CD8-positive, alpha-beta memory T cell (primary cell): ENCODE measurements at regions not wholly inside any gene's neighbourhood (a gene's known extent, or its start where the extent isn't known, plus 50 kb on each side); places are given as distances from the start of the nearest gene placed in this dataset.

Experiments
- CTCF ChIA-PET: fragments of 350-600 bp; sonication (Branson Sonifier 250); formaldehyde crosslinking; loops from one replicate; lab custom pipeline; 2021; ENCODE audit warnings: antibody characterized with exemption; lab: Charles Lee
- POLR2A ChIA-PET: fragments of 350-600 bp; sonication (Branson Sonifier 250); formaldehyde crosslinking; loops from one replicate; lab custom pipeline; 2021; ENCODE audit warnings: antibody characterized with exemption; lab: Charles Lee
- DNase-seq, 5 donors: peaks; one replicate each; pipeline versions ENCODE4 v3.0.0 to v3.0.0-alpha.2; 2020 to 2022; ENCODE audit warnings: mixed read lengths in 1 of 5
- H3K27ac ChIP-seq: one replicate; pipeline ENCODE4 v1.7.0; 2013; ENCODE audit warnings: low read depth, mild to moderate bottlenecking, low read length, moderate library complexity
- H3K27me3 ChIP-seq: 2 replicates; pipeline ENCODE4 v1.7.0; 2013; ENCODE audit warnings: low read length, mild to moderate bottlenecking; ENCODE audit not compliant: insufficient read depth, poor library complexity, severe bottlenecking
- H3K36me3 ChIP-seq: 2 replicates; pipeline ENCODE4 v1.7.0; 2013; ENCODE audit warnings: mild to moderate bottlenecking, low read length, moderate library complexity; ENCODE audit not compliant: insufficient read depth
- H3K4me1 ChIP-seq: 2 replicates; pipeline ENCODE4 v1.7.0; 2013; ENCODE audit warnings: mild to moderate bottlenecking, low read length, moderate library complexity; ENCODE audit not compliant: insufficient read depth
- H3K4me3 ChIP-seq: 2 replicates; pipeline ENCODE4 v1.7.0; 2013; ENCODE audit warnings: mild to moderate bottlenecking, low read length
- H3K9me3 ChIP-seq: 2 replicates; pipeline ENCODE4 v1.7.0; 2013; ENCODE audit warnings: mild to moderate bottlenecking, low read length
- H3K27ac Mint-ChIP-seq, 8 donors: one replicate each; pipeline ENCODE4 v1.8.0; 2020 to 2021; ENCODE audit warnings: mixed read lengths in 8 of 8, mild to moderate bottlenecking in 6 of 8, inconsistent platforms in 3 of 8, moderate library complexity in 3 of 8
- H3K27me3 Mint-ChIP-seq, 2 donors: one replicate each; pipeline ENCODE4 v1.8.0; 2020 to 2021; ENCODE audit warnings: mixed read lengths in 2 of 2, mild to moderate bottlenecking in 1 of 2, moderate library complexity in 1 of 2
- H3K36me3 Mint-ChIP-seq, 3 donors: one replicate each; pipeline ENCODE4 v1.8.0; 2020 to 2021; ENCODE audit warnings: mixed read lengths in 3 of 3, inconsistent platforms in 1 of 3, mild to moderate bottlenecking in 1 of 3
- H3K4me1 Mint-ChIP-seq, 3 donors: one replicate each; pipeline ENCODE4 v1.8.0; 2020 to 2021; ENCODE audit warnings: mixed read lengths in 3 of 3, inconsistent platforms in 1 of 3, mild to moderate bottlenecking in 1 of 3
- H3K4me3 Mint-ChIP-seq, 7 donors: one replicate each; pipeline ENCODE4 v1.8.0; 2020 to 2021; ENCODE audit warnings: mixed read lengths in 7 of 7, mild to moderate bottlenecking in 6 of 7, moderate library complexity in 4 of 7, inconsistent platforms in 2 of 7
- H3K9me3 Mint-ChIP-seq, 5 donors: one replicate each; pipeline ENCODE4 v1.8.0; 2020 to 2022; ENCODE audit warnings: mixed read lengths in 5 of 5, mild to moderate bottlenecking in 3 of 5, moderate library complexity in 2 of 5, inconsistent platforms in 1 of 5

DNA sequence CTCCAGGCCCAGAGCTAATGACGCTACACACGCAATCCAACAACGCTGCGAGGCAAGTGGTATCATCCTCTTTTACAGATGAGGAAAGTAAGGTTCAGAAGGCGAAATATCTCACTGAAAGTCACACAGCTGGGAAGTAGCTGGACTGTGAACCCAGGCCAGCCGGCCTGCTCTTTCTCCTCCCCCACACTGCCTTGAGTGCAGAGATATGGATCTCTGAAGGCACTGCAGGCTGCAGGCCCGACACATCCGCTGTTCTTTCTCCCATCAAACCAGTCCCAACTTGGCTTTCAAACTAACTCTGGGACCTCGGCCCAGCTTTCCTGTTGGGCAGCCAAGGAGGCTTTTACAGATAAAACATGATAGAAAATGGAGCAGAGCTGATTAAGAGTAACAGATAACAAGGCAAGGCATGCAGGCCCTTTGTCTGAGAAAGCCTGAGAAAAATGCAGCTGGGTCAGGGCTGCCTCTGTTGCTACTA is 64.0 kb upstream of the PTPRJ start:
- Mint-ChIP-seq H3K27me3 (no peaks in the 10 kb centered on the region), H3K4me3 (peak overlapping the region in 1 of 7 donors; percentile 12), H3K36me3 (no peaks in the 10 kb centered on the region), H3K27ac (peak overlapping the region in 6 of 8 donors; percentile 20 to 90 (median 71)), H3K9me3 (no peaks in the 10 kb centered on the region), H3K4me1 (peaks cover 62 to 64% (median 63%) of the 10 kb centered on the region in 3 donors)
- Histone ChIP-seq H3K36me3 (no peaks in the 10 kb centered on the region), H3K4me1 (peaks cover 55% of the 10 kb centered on the region), H3K27me3 (no peaks in the 10 kb centered on the region), H3K4me3 (no peak overlapping the region), H3K9me3 (no peaks in the 10 kb centered on the region), H3K27ac (peak overlapping the region; percentile 29)
- POLR2A ChIA-PET: no interaction called here
- CTCF ChIA-PET: interaction anchor here (0.7 kb wide), 1 partner anchor 95 kb away, joined by 3 read pairs; no protein-coding TSS in a partner anchor
- DNase-seq: no peak

GRCh38 chr11:47915783-47916182 is 64.6 kb upstream of the PTPRJ start:
- H3K9me3 Mint-ChIP-seq: no peaks in the 10 kb centered on the region
- H3K27ac ChIP-seq: no peak overlapping the region
- no peaks in the 10 kb centered on the region for H3K36me3 ChIP-seq
- no peak for DNase-seq
- no peaks in the 10 kb centered on the region for H3K27me3 ChIP-seq
- peaks cover 56 to 58% (median 57%) of the 10 kb centered on the region in 3 donors for H3K4me1 Mint-ChIP-seq
- no peaks in the 10 kb centered on the region for H3K36me3 Mint-ChIP-seq
- ChIA-PET POLR2A (no interaction called here), CTCF (no interaction called here)
- H3K9me3 ChIP-seq: no peaks in the 10 kb centered on the region
- peak overlapping the region; percentile 36 to 96 (median 74) for H3K27ac Mint-ChIP-seq
- H3K27me3 Mint-ChIP-seq: no peaks in the 10 kb centered on the region
- H3K4me1 ChIP-seq: peaks cover 49% of the 10 kb centered on the region
- H3K4me3 ChIP-seq: no peak overlapping the region
- H3K4me3 Mint-ChIP-seq: peak overlapping the region in 4 of 7 donors; percentile 15 to 45 (median 32)

- Mint-ChIP-seq H3K4me3 (peak overlapping the region in 5 of 7 donors; percentile 3 to 45 (median 26)), H3K9me3 (no peaks in the 10 kb centered on the region), H3K4me1 (peaks cover 52 to 53% (median 53%) of the 10 kb centered on the region in 3 donors), H3K27ac (peak overlapping the region; percentile 36 to 96 (median 74)), H3K36me3 (no peaks in the 10 kb centered on the region), H3K27me3 (no peaks in the 10 kb centered on the region)
- H3K9me3 ChIP-seq: no peaks in the 10 kb centered on the region
- H3K4me1 ChIP-seq: peaks cover 44% of the 10 kb centered on the region
- DNase-seq: peak in 1 of 5 donors; percentile 7
- H3K27me3 ChIP-seq: no peaks in the 10 kb centered on the region
- no peak overlapping the region for H3K27ac ChIP-seq
- H3K36me3 ChIP-seq: no peaks in the 10 kb centered on the region
- ChIA-PET POLR2A (no interaction called here), CTCF (no interaction called here)
- H3K4me3 ChIP-seq: peak overlapping the region; percentile 20
Measured at GRCh38 chr11:47915374-47915773, 65.0 kb upstream of the PTPRJ start.

DNA sequence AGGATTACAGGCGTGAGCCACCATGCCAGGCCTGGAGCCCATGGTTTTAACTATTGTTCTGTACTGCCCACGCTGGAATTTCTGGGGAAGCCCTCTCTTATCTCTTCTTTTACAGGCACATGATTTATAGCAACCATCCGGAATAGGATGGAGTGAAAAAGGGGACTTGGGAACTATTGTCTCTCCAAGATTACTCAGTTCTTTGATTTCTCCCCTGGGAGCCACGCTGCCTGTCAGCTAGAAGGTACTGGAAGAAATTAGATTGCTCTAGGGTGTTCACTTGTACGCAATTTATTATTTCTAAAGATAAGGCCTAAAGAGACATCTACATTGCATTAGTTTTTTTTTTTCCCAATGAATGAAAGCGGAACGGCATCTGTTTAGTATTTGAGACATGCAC is 65.6 kb upstream of the PTPRJ start:
- no peaks in the 10 kb centered on the region for H3K36me3 Mint-ChIP-seq

DNA sequence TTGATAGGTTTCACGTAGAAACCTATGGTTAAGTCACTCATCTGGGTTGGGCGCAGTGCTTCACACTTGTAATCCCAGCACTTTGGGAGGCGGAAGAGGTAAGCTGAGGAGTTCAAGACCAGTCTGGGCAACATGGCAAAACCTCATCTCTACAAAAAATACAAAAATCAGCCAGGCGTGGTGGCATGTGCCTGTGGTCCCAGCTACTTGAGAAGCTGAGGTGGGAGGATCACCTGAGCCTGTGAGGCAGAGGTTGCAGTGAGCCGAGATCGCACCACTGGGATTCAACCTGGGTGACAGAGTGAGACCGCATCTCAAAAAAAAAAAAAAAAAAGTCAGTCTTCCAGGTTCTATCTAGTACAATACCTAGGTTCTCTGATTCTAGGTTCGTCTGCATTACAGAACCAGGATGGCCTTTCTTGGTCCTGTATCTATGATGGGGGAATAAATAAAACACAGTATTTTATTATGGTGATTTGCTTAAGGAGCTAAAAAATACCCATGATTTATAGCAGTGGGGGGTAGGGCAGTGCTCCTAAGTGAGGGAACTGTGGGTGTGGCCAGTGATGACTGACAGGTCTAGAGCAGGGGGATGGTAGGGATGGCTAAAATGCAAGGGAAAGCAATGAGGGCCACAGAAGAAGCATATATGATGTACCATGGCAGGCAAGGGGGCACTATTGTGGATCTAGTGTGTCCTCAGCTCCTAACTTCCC is 65.5 kb upstream of the NUP160 start:
- H3K9me3 ChIP-seq: no peaks in the 10 kb centered on the region
- no peaks in the 10 kb centered on the region for H3K27me3 ChIP-seq
- H3K9me3 Mint-ChIP-seq: no peaks in the 10 kb centered on the region
- H3K4me1 Mint-ChIP-seq: peaks cover 36 to 37% (median 36%) of the 10 kb centered on the region in 3 donors
- H3K27me3 Mint-ChIP-seq: no peaks in the 10 kb centered on the region
- no peaks in the 10 kb centered on the region for H3K36me3 Mint-ChIP-seq
- peak overlapping the region in 3 of 8 donors; percentile 18 to 40 (median 27) for H3K27ac Mint-ChIP-seq
- ChIA-PET POLR2A (no interaction called here), CTCF (no interaction called here)
- no peak overlapping the region for H3K27ac ChIP-seq
- H3K4me1 ChIP-seq: peaks cover 29% of the 10 kb centered on the region
- H3K36me3 ChIP-seq: no peaks in the 10 kb centered on the region
- no peak for DNase-seq
- no peak overlapping the region for H3K4me3 ChIP-seq
- peak overlapping the region in 1 of 7 donors; percentile 49 for H3K4me3 Mint-ChIP-seq

More for the DNA sequence above, 65.6 kb upstream of the PTPRJ start:
- CTCF ChIA-PET: no interaction called here
- H3K27ac Mint-ChIP-seq: peak overlapping the region in 3 of 8 donors; percentile 68 to 90 (median 74)
- H3K9me3 Mint-ChIP-seq: no peaks in the 10 kb centered on the region
- H3K4me1 Mint-ChIP-seq: peaks cover 47% of the 10 kb centered on the region in 3 donors
- Histone ChIP-seq H3K36me3 (no peaks in the 10 kb centered on the region), H3K9me3 (no peaks in the 10 kb centered on the region), H3K4me3 (no peak overlapping the region), H3K27ac (no peak overlapping the region), H3K4me1 (peaks cover 38% of the 10 kb centered on the region), H3K27me3 (no peaks in the 10 kb centered on the region)
- no peak for DNase-seq
- H3K27me3 Mint-ChIP-seq: no peaks in the 10 kb centered on the region
- POLR2A ChIA-PET: no interaction called here
- no peak overlapping the region for H3K4me3 Mint-ChIP-seq

- Histone ChIP-seq H3K27ac (no peak overlapping the region), H3K9me3 (no peaks in the 10 kb centered on the region), H3K36me3 (no peaks in the 10 kb centered on the region), H3K4me1 (peaks cover 22% of the 10 kb centered on the region), H3K27me3 (no peaks in the 10 kb centered on the region), H3K4me3 (no peak overlapping the region)
- H3K36me3 Mint-ChIP-seq: no peaks in the 10 kb centered on the region
- H3K4me1 Mint-ChIP-seq: peaks cover 29 to 34% (median 32%) of the 10 kb centered on the region in 3 donors
- CTCF ChIA-PET: no interaction called here
- H3K27ac Mint-ChIP-seq: no peak overlapping the region
- no peaks in the 10 kb centered on the region for H3K9me3 Mint-ChIP-seq
- POLR2A ChIA-PET: interaction anchor here (0.6 kb wide), 1 partner anchor 723 kb away, joined by 7 read pairs; no protein-coding TSS in a partner anchor
- H3K4me3 Mint-ChIP-seq: no peak overlapping the region
- no peak for DNase-seq
- H3K27me3 Mint-ChIP-seq: no peaks in the 10 kb centered on the region
Measured at GRCh38 chr11:47912843-47913437, 64.8 kb upstream of the NUP160 start.

- Mint-ChIP-seq H3K27ac (peak overlapping the region in 1 of 8 donors; percentile 30), H3K4me1 (peaks cover 20 to 26% (median 26%) of the 10 kb centered on the region in 3 donors), H3K36me3 (no peaks in the 10 kb centered on the region), H3K9me3 (no peaks in the 10 kb centered on the region), H3K4me3 (no peak overlapping the region), H3K27me3 (no peaks in the 10 kb centered on the region)
- no peak for DNase-seq
- no peaks in the 10 kb centered on the region for H3K36me3 ChIP-seq
- H3K9me3 ChIP-seq: no peaks in the 10 kb centered on the region
- no peaks in the 10 kb centered on the region for H3K27me3 ChIP-seq
- H3K27ac ChIP-seq: no peak overlapping the region
- peaks cover 19% of the 10 kb centered on the region for H3K4me1 ChIP-seq
- ChIA-PET CTCF (interaction anchor here (1.1 to 1.3 kb wide), 2 partner anchors 9 to 25 kb away, joined by 3 to 4 read pairs; no protein-coding TSS in a partner anchor), POLR2A (no interaction called here)
- H3K4me3 ChIP-seq: no peak overlapping the region
Measured at GRCh38 chr11:47911149-47911548, 63.0 kb upstream of the NUP160 start.

DNA sequence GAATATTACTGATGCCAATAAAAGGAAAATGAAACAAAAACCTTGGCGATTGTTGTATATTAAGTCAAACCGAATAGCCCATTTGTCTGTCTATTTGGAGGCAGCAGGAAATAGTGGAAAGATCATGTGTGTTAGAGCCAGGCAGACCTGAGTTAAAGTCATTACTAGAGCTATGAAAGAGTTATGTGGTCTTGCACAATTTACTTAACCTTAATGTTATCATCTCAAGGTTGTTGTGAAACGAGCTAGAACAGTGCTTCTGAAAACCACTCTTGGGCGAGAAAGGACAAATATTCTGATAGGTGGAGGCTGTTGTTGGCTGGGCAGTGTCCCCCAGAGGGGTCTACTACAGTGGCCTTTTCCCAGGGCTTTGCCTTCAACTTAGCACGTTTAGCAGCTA is 60.0 kb upstream of the NUP160 start:
- H3K36me3 Mint-ChIP-seq: no peaks in the 10 kb centered on the region
- POLR2A ChIA-PET: interaction anchor here (0.6 to 0.7 kb wide), 2 partner anchors 15 to 177 kb away, joined by 3 read pairs; no protein-coding TSS in a partner anchor
- Histone ChIP-seq H3K4me3 (no peak overlapping the region), H3K9me3 (no peaks in the 10 kb centered on the region), H3K27ac (no peak overlapping the region), H3K4me1 (no peaks in the 10 kb centered on the region), H3K27me3 (no peaks in the 10 kb centered on the region), H3K36me3 (no peaks in the 10 kb centered on the region)
- peak overlapping the region in 1 of 7 donors; percentile 45 for H3K4me3 Mint-ChIP-seq
- H3K9me3 Mint-ChIP-seq: no peaks in the 10 kb centered on the region
- no peaks in the 10 kb centered on the region for H3K27me3 Mint-ChIP-seq
- no peak for DNase-seq
- H3K27ac Mint-ChIP-seq: no peak overlapping the region
- peaks cover 9 to 11% (median 9%) of the 10 kb centered on the region in 3 donors for H3K4me1 Mint-ChIP-seq
- CTCF ChIA-PET: interaction anchor here (0.7 kb wide), 1 partner anchor 26 kb away, joined by 3 read pairs; no protein-coding TSS in a partner anchor
